ENCODE measurements at regions not wholly inside any gene's neighbourhood (a gene's known extent, or its start where the extent isn't known, plus 50 kb on each side); places are given as distances from the start of the nearest gene placed in this dataset.

DNA sequence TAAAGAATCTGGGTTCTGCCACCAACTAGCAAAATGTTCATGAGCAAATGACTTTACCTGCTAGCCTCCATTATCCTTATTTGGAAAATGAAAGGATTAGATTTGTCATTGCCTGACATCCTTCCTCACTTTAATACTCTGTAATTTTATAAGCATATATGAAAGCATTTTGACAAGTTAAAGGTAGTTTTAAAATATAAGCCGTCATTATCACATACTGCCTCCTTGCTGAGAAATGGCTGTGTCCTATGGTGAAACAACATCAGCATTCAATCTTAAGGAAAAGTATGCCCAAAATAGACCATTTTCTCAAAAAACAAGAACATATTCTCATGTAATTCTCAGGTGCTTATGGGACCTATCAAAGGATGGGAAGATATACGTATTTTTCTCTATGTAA lies 461.2 kb downstream of the SUCLG1 start:
- TF ChIP-seq, protein P1, sequence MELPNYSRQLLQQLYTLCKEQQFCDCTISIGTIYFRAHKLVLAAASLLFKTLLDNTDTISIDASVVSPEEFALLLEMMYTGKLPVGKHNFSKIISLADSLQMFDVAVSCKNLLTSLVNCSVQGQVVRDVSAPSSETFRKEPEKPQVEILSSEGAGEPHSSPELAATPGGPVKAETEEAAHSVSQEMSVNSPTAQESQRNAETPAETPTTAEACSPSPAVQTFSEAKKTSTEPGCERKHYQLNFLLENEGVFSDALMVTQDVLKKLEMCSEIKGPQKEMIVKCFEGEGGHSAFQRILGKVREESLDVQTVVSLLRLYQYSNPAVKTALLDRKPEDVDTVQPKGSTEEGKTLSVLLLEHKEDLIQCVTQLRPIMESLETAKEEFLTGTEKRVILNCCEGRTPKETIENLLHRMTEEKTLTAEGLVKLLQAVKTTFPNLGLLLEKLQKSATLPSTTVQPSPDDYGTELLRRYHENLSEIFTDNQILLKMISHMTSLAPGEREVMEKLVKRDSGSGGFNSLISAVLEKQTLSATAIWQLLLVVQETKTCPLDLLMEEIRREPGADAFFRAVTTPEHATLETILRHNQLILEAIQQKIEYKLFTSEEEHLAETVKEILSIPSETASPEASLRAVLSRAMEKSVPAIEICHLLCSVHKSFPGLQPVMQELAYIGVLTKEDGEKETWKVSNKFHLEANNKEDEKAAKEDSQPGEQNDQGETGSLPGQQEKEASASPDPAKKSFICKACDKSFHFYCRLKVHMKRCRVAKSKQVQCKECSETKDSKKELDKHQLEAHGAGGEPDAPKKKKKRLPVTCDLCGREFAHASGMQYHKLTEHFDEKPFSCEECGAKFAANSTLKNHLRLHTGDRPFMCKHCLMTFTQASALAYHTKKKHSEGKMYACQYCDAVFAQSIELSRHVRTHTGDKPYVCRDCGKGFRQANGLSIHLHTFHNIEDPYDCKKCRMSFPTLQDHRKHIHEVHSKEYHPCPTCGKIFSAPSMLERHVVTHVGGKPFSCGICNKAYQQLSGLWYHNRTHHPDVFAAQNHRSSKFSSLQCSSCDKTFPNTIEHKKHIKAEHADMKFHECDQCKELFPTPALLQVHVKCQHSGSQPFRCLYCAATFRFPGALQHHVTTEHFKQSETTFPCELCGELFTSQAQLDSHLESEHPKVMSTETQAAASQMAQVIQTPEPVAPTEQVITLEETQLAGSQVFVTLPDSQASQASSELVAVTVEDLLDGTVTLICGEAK (IDR thresholded peaks at IDR 0.05; ENCODE audit: borderline replicate concordance), result no peak
- TF ChIP-seq CBFB (IDR thresholded peaks at IDR 0.05; ENCODE audit: low read depth) (no peak), ZSCAN29 (IDR thresholded peaks at IDR 0.05) (no peak), RELA (IDR thresholded peaks at IDR 0.05; ENCODE audit: borderline replicate concordance, partially characterized antibody) (no peak), YY1 (IDR thresholded peaks at IDR 0.05; ENCODE audit: low read depth, low read length) (no peak), PML (IDR thresholded peaks at IDR 0.05; ENCODE audit: low read length) (no peak)
- TF ChIP-seq, protein P2, sequence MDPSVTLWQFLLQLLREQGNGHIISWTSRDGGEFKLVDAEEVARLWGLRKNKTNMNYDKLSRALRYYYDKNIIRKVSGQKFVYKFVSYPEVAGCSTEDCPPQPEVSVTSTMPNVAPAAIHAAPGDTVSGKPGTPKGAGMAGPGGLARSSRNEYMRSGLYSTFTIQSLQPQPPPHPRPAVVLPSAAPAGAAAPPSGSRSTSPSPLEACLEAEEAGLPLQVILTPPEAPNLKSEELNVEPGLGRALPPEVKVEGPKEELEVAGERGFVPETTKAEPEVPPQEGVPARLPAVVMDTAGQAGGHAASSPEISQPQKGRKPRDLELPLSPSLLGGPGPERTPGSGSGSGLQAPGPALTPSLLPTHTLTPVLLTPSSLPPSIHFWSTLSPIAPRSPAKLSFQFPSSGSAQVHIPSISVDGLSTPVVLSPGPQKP (IDR thresholded peaks at IDR 0.05; ENCODE audit: low read depth, low read length), result no peak
- Histone ChIP-seq H3K36me3 (ENCODE audit: control insufficient read depth in 2 of 2, insufficient read depth in 2 of 2, low read length in 1 of 2) (no peaks in the 10 kb centered on the region), H2AFZ (ENCODE audit: control insufficient read depth, low read depth, low read length) (no peak overlapping the region), H3K4me1 (ENCODE audit: control insufficient read depth, insufficient read depth, low read length) (no peaks in the 10 kb centered on the region), H3K79me2 (ENCODE audit: control insufficient read depth, insufficient read depth, low read length) (no peaks in the 10 kb centered on the region), H3K9me3 (replicated peaks; ENCODE audit: control insufficient read depth, insufficient read depth, low read length) (no peaks in the 10 kb centered on the region), H3K4me3 (no peak overlapping the region), H3K27ac (ENCODE audit: control insufficient read depth, insufficient read depth) (no peak overlapping the region), H3K4me2 (ENCODE audit: control insufficient read depth, insufficient read depth) (no peak overlapping the region), H3K9ac (ENCODE audit: control insufficient read depth, insufficient read depth, low read length) (no peak overlapping the region), H3K27me3 (replicated peaks in 1 of 2; ENCODE audit: control insufficient read depth in 2 of 2, insufficient read depth in 2 of 2, low read length in 1 of 2) (no peaks in the 10 kb centered on the region), H4K20me1 (ENCODE audit: control insufficient read depth, insufficient read depth) (no peaks in the 10 kb centered on the region)
- ChIA-PET CTCF (no interaction called here), SMC1A (ENCODE audit: uncharacterized antibody, unreplicated experiment) (no interaction called here), POLR2A (no interaction called here), RAD21 (ENCODE audit: unreplicated experiment) (no interaction called here)
- intact Hi-C loops (cut with micrococcal nuclease; ENCODE audit: unreplicated experiment) (no loop called here), in situ Hi-C loops (cut with MboI) (no loop called here)
- no peak for ATAC-seq
- no peak for FAIRE-seq
- DNase-seq (ENCODE audit: low read depth, low spot score), result no peak
- WGBS (ENCODE audit: insufficient coverage, insufficient replicate concordance, low lambda C conversion rate, missing lambda C conversion rate), result 53% methylated on average over 2 of the region's 2 CpGs
- BruUV-seq (replicated peaks), result no TSS peak
